ENCODE measurements at regions not wholly inside any gene's neighbourhood (a gene's known extent, or its start where the extent isn't known, plus 50 kb on each side); places are given as distances from the start of the nearest gene placed in this dataset.
"Not testable (repeated sequence)": the region's sequence is repeated elsewhere in the genome, so short reads cannot be mapped to it uniquely, and the experiment has no call there.

GRCh38 chr13:74554569-74555275 lies 420.5 kb upstream of the KLF12 start:
- TF ChIP-seq CTCF (IDR thresholded peaks at IDR 0.05): no peak
- H3K9ac ChIP-seq (ENCODE audit: low read depth in 2 of 2, low read length in 2 of 2): no peak overlapping the region

DNA sequence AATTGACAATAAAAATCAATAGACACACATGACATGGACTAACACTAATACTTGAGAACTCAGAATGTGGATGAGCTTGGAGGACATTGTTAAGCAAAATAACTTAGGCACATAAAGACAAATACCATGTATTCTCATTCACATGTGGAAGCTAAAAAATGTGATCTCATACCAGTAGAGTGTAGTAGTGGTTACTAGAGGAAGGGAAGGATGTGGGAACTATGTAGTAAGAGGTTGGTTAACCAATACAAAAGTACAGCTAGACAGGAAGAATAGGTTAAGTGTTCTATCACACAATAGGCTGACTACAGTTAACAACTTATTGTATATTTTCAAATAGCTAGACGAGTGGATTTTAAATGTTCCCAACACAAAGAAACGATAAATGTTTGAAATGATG lies 415.8 kb upstream of the KLF12 start:
- Histone ChIP-seq H3K27me3 (no peaks in the 10 kb centered on the region), H3K9ac (ENCODE audit: low read depth in 2 of 2, low read length in 2 of 2) (no peak overlapping the region), H3K4me1 (no peaks in the 10 kb centered on the region), H3K27ac (no peak overlapping the region), H3K4me3 (no peak overlapping the region), H3K36me3 (no peaks in the 10 kb centered on the region), H3K9me3 (no peaks in the 10 kb centered on the region)
- TF ChIP-seq CTCF (IDR thresholded peaks at IDR 0.05): no peak
- intact Hi-C loops (cut with DNase I): no loop called here
- DNase-seq: no peak

More at GRCh38 chr13:74554569-74555275, 420.5 kb upstream of the KLF12 start:
- no peak for DNase-seq
- H3K27me3 ChIP-seq: no peaks in the 10 kb centered on the region
- no peaks in the 10 kb centered on the region for H3K36me3 ChIP-seq
- no peak overlapping the region for H3K4me3 ChIP-seq
- no peaks in the 10 kb centered on the region for H3K4me1 ChIP-seq
- no peak overlapping the region for H3K27ac ChIP-seq
- no peaks in the 10 kb centered on the region for H3K9me3 ChIP-seq
- intact Hi-C loops (cut with DNase I): no loop called here

DNA sequence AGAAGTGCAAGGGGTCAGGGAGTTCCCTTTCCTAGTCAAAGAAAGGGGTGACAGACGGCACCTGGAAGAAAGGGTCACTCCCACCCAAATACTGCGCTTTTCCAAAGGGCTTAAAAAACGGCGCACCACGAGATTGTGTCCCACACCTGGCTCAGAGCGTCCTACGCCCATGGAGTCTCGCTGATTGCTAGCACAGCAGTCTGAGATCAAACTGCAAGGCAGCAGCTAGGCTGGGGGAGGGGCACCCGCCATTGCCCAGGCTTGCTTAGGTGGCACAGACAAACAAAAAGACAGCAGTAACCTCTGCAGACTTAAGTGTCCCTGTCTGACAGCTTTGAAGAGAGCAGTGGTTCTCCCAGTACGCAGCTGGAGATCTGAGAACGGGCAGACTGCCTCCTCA lies 402.4 kb upstream of the KLF12 start:
- H3K4me3 ChIP-seq; H3K36me3 ChIP-seq; DNase-seq; intact Hi-C loops (cut with DNase I); H3K9me3 ChIP-seq; H3K27ac ChIP-seq; H3K27me3 ChIP-seq; H3K9ac ChIP-seq (ENCODE audit: low read depth in 2 of 2, low read length in 2 of 2); H3K4me1 ChIP-seq: not testable (repeated sequence)

GRCh38 chr13:74533226-74533625 lies 399.0 kb upstream of the KLF12 start:
- no peak for TF ChIP-seq CTCF (IDR thresholded peaks at IDR 0.05)

DNA sequence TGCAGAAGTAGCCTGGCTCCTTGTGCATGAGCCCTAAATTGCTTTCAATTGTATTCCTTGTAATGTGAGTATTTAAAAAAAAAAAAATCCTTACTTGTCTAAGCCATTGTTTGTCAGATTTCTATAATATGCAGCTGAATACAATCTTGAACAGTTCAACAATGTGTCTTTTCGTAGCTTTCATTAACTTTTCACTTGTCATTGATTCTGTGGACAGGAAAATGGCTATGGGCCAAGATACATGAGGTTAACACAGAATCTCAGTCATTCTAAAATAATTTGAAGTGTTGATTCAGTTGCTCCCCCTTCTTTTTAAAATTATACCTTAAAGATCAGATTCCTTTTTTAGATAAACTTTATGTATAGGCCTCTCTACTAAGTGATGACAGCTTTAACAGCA lies 395.8 kb upstream of the KLF12 start:
- intact Hi-C loops (cut with DNase I): no loop called here
- H3K27ac ChIP-seq: no peak overlapping the region
- H3K27me3 ChIP-seq: no peaks in the 10 kb centered on the region
- no peak overlapping the region for H3K9ac ChIP-seq (ENCODE audit: low read depth in 2 of 2, low read length in 2 of 2)
- H3K36me3 ChIP-seq: no peaks in the 10 kb centered on the region
- no peak overlapping the region for H3K4me3 ChIP-seq
- no peaks in the 10 kb centered on the region for H3K9me3 ChIP-seq
- TF ChIP-seq CTCF (IDR thresholded peaks at IDR 0.05): no peak
- no peak for DNase-seq
- no peaks in the 10 kb centered on the region for H3K4me1 ChIP-seq

More at GRCh38 chr13:74533226-74533625, 399.0 kb upstream of the KLF12 start:
- Histone ChIP-seq H3K9ac (ENCODE audit: low read depth in 2 of 2, low read length in 2 of 2) (no peak overlapping the region), H3K36me3 (no peaks in the 10 kb centered on the region), H3K9me3 (no peaks in the 10 kb centered on the region), H3K27me3 (no peaks in the 10 kb centered on the region), H3K4me3 (no peak overlapping the region), H3K27ac (no peak overlapping the region), H3K4me1 (no peaks in the 10 kb centered on the region)
- intact Hi-C loops (cut with DNase I): no loop called here
- no peak for DNase-seq

DNA sequence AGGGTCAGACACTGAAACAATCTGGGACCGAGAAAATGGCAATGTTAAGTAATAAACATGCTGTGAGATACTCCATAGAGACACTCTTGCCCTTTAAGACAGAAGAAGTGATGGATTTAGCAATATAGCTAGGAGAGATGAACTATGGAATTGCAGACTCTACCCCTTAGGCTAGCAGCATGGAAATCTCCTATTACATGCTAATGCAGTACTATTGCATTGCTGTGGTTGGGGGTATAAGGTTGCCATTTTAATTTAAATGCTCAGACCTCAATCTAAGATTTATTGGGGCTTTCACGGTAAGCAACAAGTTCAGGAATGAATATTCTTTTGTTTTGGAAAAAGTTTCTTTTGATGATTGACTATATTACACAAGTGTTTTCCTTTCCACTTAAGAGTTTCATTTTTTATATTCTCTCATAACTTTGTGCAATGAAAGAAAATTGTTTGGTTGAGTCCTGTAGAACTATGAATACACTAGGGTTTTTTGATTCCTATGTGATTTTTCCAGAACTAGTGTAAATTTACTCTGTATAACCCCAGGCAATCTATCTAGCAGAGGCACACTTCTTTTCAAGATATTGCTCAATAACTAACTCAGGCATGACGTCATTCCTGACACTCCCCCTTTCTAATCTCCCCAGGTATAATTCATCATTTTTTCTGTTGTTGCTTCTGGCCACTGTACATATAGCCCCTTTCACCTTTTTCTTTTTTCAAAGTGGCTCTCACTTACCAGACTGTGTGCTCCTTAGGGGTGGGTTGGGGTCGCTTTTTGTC lies 394.7 kb upstream of the KLF12 start:
- H3K4me1 ChIP-seq: no peaks in the 10 kb centered on the region
- H3K9ac ChIP-seq (ENCODE audit: low read depth in 2 of 2, low read length in 2 of 2): no peak overlapping the region
- no peaks in the 10 kb centered on the region for H3K27me3 ChIP-seq
- no peak for DNase-seq
- no peaks in the 10 kb centered on the region for H3K36me3 ChIP-seq
- H3K27ac ChIP-seq: no peak overlapping the region
- intact Hi-C loops (cut with DNase I): no loop called here
- no peaks in the 10 kb centered on the region for H3K9me3 ChIP-seq
- no peak for TF ChIP-seq CTCF (IDR thresholded peaks at IDR 0.05)
- H3K4me3 ChIP-seq: no peak overlapping the region

Measured in colonic mucosa (tissue), 4 donors.